Kidney (tissue), 13 donors: ENCODE measurements at regions not wholly inside any gene's neighbourhood (a gene's known extent, or its start where the extent isn't known, plus 50 kb on each side); places are given as distances from the start of the nearest gene placed in this dataset.

Experiments used
- DNase-seq, 5 donors: peaks; one replicate each; pipeline ENCODE4 v3.0.0-alpha.2; 2013 to 2020
- FAIRE-seq: peaks from 2 replicates; lab custom pipeline; 2012; peaks lifted over from hg19 to GRCh38; lab: Jason Lieb, UNC
- H3K27ac ChIP-seq, 2 donors: one replicate each; pipeline ENCODE4 v1.7.0; 2013; ENCODE audit warnings: low read depth in 2 of 2, low read length in 2 of 2, inconsistent platforms in 1 of 2
- H3K27me3 ChIP-seq: one replicate; pipeline ENCODE4 v1.7.1; 2013; ENCODE audit warnings: low read length, inconsistent platforms; ENCODE audit not compliant: control insufficient read depth, insufficient read depth
- H3K36me3 ChIP-seq, 3 donors: one replicate each; pipeline versions ENCODE4 v1.7.0 to v1.7.1; 2013; ENCODE audit warnings: low read length in 3 of 3, control low read depth in 1 of 3, inconsistent platforms in 1 of 3; ENCODE audit not compliant: insufficient read depth in 3 of 3, control insufficient read depth in 2 of 3
- H3K4me1 ChIP-seq, 3 donors: one replicate each; pipeline versions ENCODE4 v1.7.0 to v1.7.1; 2013; ENCODE audit warnings: low read length in 3 of 3, inconsistent platforms in 1 of 3, low read depth in 1 of 3; ENCODE audit not compliant: control insufficient read depth in 2 of 3, insufficient read depth in 2 of 3
- H3K4me3 ChIP-seq, 3 donors: one replicate each; pipeline versions ENCODE4 v1.7.0 to v1.8.1; 2013; ENCODE audit warnings: low read length in 3 of 3, control low read depth in 1 of 3, inconsistent platforms in 1 of 3
- H3K9ac ChIP-seq, 3 donors: one replicate each; pipeline versions ENCODE4 v1.7.0 to v1.7.1; 2013; ENCODE audit warnings: low read length in 3 of 3, control low read depth in 1 of 3, inconsistent platforms in 1 of 3
- H3K9me3 ChIP-seq, 3 donors: one replicate each; pipeline versions ENCODE4 v1.7.0 to v1.7.1; 2013; ENCODE audit warnings: low read length in 3 of 3, control low read depth in 1 of 3, inconsistent platforms in 1 of 3; ENCODE audit not compliant: control insufficient read depth in 2 of 3, insufficient read depth in 1 of 3
- intact Hi-C: fragments of 100-400 bp; cut with DNase I; formaldehyde crosslinking; loops from one replicate; pipeline ENCODE4 v1.11.1; 2022
- TF ChIP-seq, protein P1 (sequence below): IDR thresholded peaks from 3 replicates; pipeline ENCODE4 v1.5.1; 2012; ENCODE audit warnings: mild to moderate bottlenecking, moderate library complexity, borderline replicate concordance; ENCODE audit not compliant: insufficient read depth; ENCODE audit errors: extremely low read depth
- donor health status: control.
- donor health status: control.
- donor health status: control.
- donor health status: control.
- donor health status: control.
- donor health status: DM: yes; HTN: yes; CAD: no.
- donor health status: Normal renal cell carcinoma (clear cell type).

DNA sequence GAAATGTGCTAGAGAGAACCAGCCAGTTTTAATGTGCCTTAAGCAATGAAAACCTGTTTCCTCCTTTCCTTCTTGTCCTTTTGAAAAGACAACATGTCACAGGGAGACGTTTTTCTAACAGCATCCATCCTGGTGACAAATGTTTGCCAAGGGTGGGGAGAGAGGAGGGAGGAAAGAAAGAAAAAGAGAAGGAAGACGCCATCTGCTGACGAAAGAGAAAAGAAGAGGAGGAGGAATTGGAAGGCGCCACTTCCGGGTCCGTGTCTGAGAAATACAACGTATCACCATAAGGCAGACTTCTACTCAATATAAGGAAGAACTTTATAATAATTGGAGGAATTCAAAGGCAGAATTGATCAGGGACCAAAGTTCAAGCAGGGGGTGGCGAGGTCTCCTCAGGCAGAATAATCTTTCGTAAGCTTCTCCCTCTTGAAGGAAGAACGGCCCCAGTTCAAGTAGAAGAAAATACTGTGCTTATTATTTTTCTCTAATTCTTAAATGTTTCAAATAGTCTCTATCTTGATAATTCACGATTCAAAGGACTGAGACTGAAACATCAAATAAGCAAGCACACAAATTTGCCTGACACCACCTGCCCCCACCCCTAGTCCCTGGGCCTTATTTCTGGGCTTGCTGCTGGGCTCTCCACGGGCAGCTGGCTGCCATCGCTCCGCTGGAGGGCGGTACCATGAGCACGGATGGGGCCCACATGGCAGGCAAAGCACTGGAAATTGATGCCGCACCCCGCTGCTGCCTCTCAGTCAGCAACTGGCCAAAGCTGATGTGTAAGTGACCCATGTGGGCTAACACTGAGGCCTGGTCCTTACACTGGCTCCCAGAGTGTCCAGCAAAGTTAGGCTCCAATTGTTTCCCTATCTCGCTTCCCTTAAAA, 273.7 kb upstream of the KLF14 start:
- TF ChIP-seq, protein P1, sequence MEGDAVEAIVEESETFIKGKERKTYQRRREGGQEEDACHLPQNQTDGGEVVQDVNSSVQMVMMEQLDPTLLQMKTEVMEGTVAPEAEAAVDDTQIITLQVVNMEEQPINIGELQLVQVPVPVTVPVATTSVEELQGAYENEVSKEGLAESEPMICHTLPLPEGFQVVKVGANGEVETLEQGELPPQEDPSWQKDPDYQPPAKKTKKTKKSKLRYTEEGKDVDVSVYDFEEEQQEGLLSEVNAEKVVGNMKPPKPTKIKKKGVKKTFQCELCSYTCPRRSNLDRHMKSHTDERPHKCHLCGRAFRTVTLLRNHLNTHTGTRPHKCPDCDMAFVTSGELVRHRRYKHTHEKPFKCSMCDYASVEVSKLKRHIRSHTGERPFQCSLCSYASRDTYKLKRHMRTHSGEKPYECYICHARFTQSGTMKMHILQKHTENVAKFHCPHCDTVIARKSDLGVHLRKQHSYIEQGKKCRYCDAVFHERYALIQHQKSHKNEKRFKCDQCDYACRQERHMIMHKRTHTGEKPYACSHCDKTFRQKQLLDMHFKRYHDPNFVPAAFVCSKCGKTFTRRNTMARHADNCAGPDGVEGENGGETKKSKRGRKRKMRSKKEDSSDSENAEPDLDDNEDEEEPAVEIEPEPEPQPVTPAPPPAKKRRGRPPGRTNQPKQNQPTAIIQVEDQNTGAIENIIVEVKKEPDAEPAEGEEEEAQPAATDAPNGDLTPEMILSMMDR: peak; percentile 59
- Histone ChIP-seq H3K27me3 (no peaks in the 10 kb centered on the region), H3K27ac (peak overlapping the region; percentile 68 to 80), H3K4me3 (peak overlapping the region in 1 of 3 donors; percentile 13), H3K9me3 (peaks cover 0 to 2% (median 0%) of the 10 kb centered on the region in 3 donors), H3K9ac (peak overlapping the region in 1 of 3 donors; percentile 5), H3K36me3 (no peaks in the 10 kb centered on the region), H3K4me1 (peaks cover 0 to 36% (median 25%) of the 10 kb centered on the region in 3 donors)
- DNase-seq: peak; percentile 62 to 93 (median 73)
- FAIRE-seq: peak; percentile 46
- intact Hi-C loops: no loop called here

DNA sequence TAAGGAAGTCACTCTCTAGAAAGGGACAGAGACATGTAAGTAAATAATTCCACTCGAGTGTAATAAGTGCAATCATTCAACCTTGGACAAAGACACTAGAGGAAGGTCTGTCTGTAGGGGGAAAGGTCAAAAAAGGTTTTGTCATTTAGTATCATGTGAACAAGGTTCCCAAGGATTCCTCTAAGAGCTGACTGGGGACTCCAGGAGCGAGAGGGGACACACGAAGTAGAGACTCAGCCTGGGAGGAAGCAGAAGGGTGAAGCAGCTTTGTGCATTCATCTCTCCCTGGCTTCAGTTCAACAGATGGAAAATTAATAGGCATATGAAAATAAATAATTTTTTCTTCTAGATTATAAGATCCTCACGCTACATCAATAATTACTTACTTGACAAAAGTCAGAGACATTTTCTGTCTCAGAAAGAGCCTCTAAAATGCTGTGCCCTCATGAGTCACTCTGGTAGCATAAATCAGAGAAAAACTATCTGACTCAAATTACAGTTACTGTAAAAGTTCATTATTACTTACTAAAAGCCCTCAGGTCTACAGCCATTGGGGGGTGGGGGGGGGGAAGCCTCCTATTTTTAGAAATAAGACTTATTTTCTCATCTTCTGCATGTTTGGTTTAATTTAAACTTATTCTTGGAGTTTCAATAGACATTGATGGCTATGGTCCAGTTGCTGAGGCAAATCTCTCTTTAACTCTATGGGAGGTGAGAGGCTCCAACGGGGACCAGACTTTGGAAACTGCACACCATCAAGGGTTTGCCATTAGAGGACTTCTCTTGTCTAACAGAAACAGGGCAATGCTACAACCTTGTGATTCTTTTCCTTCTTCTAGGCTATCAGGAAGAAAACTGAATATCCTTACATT, 275.1 kb upstream of the KLF14 start:
- intact Hi-C loops: no loop called here
- H3K27ac ChIP-seq: peak overlapping the region; percentile 56 to 72
- H3K4me3 ChIP-seq: no peak overlapping the region
- H3K36me3 ChIP-seq: no peaks in the 10 kb centered on the region
- H3K27me3 ChIP-seq: no peaks in the 10 kb centered on the region
- no peak for DNase-seq
- peaks cover 0 to 47% (median 37%) of the 10 kb centered on the region in 3 donors for H3K4me1 ChIP-seq
- FAIRE-seq: no peak
- peak overlapping the region in 1 of 3 donors; percentile 10 for H3K9ac ChIP-seq
- TF ChIP-seq, protein P1: no peak
- H3K9me3 ChIP-seq: no peaks in the 10 kb centered on the region

DNA sequence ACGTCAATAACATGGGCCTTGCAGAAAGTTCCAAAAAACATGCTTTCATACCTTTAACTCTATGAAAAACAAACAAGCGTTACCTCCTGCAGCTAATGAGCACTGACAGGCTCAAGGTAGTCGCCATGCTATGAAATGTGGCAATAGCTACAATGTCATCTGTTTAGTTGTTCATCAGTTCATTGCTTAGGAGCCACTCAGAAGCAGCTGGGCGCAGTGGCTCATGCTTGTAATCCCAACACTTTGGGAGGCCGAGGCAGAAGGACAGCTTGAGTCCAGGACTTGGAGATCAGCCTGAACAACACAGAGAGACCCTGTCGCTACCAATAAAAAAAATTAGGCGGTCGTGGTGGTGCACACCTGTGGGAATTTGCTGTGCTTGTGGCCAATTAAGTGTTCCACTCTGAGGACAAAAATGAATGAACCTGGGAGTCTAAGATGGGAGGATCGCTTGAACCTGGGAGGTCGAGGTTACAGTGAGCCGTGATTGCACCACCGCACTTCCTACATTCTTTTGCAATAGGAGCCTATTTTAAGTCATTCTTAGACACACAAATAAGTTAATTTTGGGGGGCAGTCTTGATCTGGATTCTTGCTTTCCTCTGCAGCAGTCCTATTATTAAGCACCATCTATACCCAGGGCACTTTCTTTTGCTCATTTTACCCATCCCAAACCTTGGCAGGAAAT, 276.2 kb upstream of the KLF14 start:
- Histone ChIP-seq H3K36me3 (peaks cover 0 to 2% (median 0%) of the 10 kb centered on the region in 3 donors), H3K9me3 (no peaks in the 10 kb centered on the region), H3K27me3 (no peaks in the 10 kb centered on the region), H3K4me1 (peaks cover 0 to 55% (median 47%) of the 10 kb centered on the region in 3 donors), H3K4me3 (no peak overlapping the region), H3K9ac (no peak overlapping the region), H3K27ac (peak overlapping the region in 1 of 2 donors; percentile 73)
- DNase-seq (no peak), FAIRE-seq (no peak)
- TF ChIP-seq, protein P1: no peak
- intact Hi-C loops: no loop called here
